ENCODE measurements at regions not wholly inside any gene's neighbourhood (a gene's known extent, or its start where the extent isn't known, plus 50 kb on each side); places are given as distances from the start of the nearest gene placed in this dataset.

GRCh38 chr14:87079416-87079815, 913.6 kb downstream of the GALC start:
- TF ChIP-seq CTCF (IDR thresholded peaks at IDR 0.05) (no peak), POLR2A (IDR thresholded peaks at IDR 0.05) (no peak), POLR2AphosphoS5 (IDR thresholded peaks at IDR 0.05) (no peak)

All from breast epithelium (tissue), 3 donors.